Inflammatory macrophage treated with lipopolysaccharide for 4 hours (primary cell): ENCODE measurements at regions not wholly inside any gene's neighbourhood (a gene's known extent, or its start where the extent isn't known, plus 50 kb on each side); places are given as distances from the start of the nearest gene placed in this dataset.
A peak's percentile ranks its signal among the peaks of the same experiment; 100 is the strongest.
"Not testable (repeated sequence)": the region's sequence is repeated elsewhere in the genome, so short reads cannot be mapped to it uniquely, and the experiment has no call there.

Experiments used
- DNase-seq: peaks from one replicate; pipeline ENCODE4 v3.0.0-alpha.2; 2020

DNA sequence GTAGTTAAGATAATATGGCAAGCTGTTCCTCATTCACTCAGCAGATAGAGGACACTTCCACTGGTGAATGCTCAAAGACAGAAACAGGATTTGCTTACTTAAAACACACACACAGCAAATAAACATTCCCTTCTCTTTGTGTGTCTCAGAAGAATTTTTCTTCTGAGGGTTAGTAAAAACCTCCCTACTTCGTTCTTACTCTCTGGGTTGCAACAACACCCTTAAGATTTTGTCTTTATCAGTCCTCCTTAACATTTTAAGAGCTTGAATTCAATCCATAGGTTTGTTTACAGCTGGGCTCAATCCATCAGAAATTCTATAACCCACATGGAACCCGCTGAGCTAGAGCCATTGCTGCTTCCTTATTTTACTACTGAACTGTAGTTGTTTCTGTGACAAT lies 237.4 kb upstream of the PIK3R1 start:
- DNase-seq, result no peak

DNA sequence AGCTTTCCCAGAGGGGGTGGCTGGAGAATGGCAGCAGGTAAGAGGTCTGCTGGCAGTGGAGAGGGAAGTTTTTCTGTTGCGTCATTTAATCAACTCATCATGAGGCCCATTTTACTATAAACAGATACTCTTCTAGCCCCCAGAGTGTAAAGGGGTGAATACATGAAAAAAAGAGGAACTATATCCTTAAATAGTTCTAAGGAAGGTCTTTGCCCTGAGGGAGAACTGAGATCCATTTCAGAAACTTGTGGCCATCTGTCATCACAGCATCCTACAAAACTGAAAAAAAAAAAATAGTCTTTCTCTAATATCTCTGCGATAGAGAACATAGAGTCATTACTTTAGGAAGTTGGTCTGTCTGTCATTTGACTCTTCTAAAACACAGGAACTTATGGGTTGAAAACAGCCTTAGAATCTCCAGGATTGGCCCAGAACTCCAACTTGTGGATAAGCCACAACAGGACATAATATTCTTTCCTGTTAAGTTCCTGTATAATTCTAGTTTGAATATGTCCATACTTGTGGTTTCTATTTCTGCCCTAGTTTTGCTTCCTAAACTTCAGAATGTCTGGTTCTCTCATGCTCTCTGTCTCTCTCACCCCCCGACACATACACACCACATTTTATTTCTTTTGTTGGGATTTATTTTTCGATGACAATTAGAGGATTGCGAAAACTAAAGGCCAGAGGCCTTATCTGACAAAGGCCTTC lies 238.5 kb upstream of the PIK3R1 start:
- DNase-seq, result peak; percentile 62

DNA sequence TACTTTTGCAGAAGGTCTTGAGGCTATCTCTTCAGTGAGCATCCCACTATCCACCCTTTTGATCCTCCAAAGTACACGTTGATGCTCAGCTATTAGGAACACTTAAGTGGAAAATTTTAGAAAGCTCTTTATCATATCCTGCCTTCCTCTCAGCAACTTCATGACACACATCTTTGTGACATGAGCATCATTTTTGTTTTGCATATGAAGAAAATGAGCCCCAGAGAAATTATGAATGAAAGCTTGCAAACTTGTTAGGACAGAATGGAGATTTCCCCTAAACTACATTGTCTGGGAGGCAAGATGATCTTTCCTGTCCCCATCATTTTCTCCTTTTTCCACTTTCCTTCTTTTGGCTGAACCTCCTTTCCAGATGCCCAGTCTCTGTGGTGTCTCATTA lies 239.4 kb upstream of the PIK3R1 start:
- DNase-seq, result peak; percentile 45

DNA sequence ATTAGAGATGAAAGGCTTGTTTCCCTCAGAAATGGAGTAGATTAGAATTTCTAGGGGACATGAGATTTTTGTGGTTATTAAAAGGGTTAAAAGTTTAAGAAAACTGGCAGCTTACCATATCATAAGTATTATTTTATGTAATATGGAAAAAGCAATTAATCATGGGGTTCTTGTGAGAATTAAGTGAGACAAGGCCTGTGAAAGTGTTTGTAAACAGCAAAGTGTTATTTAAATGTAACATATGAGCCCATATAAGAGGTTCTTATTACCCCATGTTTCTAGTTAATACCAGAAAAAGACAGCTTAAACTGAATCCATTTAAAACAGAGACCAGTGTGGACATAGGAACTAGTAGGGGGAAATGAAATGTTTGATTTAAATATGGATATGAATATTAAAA lies 241.1 kb upstream of the PIK3R1 start:
- no peak for DNase-seq

DNA sequence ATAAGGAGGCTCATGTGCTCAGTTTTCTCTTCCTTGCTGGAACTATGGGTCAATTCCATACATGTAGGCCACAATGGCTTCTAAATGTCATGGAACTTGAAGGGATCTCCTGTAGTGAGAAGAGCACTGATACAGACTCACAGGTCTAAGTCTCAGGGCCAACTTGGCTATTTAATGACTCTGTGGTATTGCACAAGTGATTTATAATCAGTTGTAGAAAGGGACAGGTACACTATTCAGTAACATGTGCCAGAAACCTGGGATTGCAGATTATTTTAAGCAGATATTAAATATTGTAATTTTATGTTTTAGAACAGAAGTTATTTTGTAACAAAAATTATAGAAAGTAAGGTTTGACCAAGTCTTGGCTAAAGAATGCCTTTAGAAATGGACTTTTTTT lies 241.5 kb upstream of the PIK3R1 start:
- DNase-seq, result no peak

DNA sequence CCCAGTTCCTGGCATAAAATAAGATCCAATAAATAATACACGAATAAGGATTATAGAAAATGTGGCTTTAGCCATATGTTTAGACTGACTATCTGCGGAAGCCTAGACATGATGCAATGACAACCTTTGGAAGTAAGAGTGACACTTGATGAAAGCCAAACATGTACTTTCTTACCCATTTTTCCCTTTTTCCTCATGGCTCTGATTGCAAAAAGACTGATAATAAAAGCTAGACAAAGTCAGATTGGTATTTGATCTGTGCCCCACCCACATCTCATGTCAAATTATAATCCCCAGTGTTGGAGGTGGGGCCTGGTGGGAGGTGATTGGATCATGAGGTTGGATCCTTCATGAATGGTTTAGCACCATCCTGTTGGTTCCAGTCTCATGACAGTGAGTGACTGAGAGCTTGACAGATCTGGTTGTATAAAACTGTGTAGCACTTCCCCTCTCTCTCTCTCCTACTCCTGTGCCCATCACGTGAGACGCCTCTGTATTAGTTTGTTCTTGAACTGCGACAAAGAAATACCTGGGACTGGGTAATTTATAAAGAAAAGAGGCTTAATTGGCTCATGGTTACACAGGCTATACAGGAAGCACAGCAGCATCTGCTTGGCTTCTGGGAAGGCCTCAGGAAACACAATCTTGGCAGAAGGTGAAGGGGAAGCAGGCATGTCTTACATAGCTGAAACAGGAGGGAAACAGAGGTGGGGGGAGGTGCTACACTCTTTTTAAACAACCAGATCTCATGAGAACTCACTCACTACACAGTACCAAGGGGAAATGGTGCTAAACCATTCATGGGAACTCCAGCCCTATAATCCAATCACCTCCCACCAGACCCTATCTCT lies 243.4 kb upstream of the PIK3R1 start:
- DNase-seq, result peak; percentile 39

DNA sequence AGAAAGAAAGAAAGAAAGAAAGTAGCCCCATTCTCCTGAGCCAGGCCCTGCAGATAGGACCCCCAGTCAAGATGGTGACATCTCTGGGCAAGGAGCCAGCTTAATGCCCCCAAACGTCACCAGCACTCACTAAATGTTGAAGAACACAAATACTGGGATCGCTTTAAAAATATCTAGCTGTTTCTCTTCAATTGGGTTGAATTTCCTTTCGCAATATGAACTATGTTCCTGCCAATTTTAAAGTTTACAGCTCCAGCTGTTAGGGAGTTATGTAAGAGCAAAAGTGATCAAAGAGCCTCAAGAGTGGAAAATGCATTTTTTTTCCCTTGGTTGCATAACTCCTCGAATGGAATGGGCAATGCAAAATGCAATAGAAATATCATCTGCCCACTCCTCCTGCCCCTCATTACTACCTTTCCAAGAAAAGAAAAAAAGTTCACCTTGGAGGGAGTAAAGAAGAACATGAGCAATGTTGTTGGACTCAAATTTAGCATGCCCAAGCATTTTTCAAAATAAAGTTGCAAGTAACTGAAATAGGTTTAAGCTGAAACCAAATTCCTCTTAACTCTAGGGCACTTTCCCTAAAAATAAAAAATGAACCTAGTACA lies 244.2 kb upstream of the PIK3R1 start:
- peak; percentile 58 for DNase-seq

DNA sequence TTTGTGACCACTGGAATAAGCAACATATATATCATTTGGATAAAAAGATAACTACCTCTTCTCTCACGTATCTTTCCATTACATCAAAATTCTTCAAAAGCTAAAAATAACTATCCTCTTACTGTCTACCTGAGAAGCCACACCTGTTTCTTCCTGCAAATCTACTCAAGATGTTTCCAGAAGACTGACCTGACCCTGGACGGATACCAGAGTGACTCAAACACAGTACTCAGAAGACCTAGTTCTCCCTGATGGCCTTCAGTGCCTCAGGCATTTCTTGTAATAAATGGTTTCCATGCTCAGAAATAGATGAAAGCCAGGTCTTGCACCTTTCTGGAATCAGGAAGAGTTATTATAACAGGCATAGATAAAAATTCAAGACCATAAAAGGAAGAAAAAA lies 245.9 kb upstream of the PIK3R1 start:
- DNase-seq, result no peak

DNA sequence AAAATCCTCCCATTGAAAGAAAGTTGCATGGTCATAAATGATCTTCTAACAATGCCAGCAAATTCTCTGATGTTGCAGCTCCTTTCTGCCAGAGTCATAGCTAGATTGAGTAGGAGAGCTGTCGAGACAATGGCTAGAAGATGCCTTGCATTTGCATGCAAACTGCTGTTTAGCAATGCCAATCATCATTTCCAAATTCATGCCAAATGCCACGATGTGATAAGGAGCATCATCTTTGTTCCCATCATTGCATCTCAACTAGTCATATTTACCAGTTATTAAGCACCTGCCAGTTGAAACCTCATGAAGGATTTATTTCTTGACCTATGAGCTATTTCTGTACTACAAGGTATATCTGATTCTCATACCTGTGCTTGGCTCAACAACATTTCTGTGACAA lies 246.4 kb upstream of the PIK3R1 start:
- DNase-seq, result no peak

DNA sequence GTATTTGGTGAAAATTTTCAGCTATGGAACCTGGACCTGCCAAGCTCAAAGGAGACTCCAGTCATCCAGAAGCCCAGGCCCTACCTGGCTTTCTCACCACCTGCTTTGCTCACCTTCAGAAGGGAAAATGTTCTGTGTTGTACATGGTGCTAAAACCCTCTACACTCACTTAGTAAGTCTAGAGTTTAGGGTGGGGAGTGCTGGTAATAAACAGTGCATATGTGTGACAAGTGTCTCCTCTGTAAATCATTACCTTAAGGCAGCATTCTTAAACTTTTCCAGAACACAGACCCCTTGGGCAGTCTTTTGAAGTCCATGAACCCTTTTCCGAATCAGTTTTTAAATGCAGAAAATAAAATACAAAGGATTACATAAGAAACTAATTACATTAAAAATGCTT lies 248.8 kb upstream of the PIK3R1 start:
- no peak for DNase-seq

DNA sequence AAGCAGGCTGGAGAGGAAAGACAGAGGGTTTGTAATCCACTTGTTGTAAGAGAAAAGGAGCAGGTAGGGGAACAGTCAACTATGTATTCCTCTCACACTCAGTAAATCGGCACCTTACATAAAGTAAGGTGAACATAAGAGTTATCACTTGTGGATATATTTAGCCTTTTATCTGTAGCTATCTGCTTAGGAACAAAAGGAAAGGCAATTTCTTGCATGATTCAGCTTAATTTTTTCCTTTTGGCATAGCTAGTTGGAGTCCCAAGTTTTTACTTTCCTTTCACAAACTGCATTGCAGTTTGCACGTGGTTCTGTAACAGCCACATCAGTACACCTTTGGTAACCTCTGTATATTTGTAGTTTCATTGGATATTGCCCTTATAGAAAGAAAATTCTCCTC lies 250.9 kb upstream of the PIK3R1 start:
- no peak for DNase-seq

DNA sequence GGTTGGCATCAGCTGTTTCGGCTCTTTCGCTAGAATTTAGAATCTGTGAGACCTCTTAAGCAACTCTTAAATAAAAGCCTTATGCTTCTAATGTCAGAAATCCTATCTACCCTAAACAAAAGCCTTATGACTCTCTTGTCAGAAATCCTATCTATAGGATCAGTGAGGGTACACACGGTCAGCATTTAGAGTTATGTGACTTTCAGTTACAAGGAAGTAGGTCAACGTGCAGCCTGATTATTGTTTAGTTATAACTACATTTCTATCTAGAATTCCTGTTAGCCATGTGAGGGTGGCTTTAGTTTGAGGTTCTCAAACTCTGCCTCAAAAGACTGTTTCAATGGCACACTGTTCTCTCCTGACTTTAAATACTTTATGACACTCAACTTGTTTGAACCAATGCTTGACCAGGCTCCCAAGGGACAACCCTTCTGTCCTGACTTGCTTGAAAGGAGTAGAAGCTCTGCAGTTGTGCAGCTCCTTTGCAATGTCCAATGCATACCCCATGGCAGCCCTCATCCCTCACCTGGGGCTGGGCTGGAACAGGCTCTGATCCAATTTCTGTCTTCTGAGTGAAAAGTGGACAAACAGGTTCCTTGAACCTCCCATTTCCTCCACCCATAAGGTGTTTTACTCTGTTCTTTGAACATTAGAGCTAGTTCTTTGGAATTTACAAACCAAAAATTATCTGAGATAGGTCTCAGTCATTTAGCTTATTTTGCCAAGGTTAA lies 251.6 kb upstream of the PIK3R1 start:
- no peak for DNase-seq

DNA sequence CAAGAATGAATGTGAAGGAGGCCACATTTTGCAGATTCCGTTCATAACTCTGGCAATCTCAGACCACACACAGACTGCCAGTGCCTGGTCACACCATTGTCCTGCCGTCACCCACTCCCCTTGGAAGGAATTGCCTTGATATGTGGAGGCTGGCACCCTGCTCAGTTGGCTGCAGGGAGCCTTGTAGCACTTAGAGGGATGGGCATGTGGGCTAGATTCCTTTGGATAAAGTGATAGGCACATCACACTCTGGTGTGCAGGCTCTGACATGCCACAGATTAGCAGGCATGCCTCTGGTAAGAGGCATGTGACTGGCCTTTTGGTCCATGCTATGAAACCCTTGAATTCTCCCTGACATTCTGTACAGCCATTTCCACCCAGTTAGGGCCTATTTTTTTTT lies 254.6 kb upstream of the PIK3R1 start:
- no peak for DNase-seq

DNA sequence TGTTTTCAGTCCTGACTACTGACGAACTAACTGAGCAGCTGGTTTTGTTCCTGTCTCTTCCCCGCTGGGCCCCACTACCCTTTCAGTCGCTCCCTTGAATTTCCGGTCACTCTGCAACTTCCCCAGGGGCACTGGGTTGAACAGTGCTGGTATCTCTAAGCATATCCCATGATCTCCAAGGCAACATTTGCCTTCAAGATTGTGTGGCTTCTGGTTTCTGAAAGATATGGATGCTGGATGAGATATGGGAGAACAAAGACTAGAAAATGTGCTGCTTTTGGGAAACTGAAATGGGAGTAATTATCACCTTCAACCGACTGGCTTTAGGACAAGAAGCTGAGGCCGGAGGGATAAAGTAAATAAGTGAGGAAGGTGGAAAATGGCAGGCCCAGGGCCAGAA lies 258.2 kb upstream of the PIK3R1 start:
- DNase-seq, result no peak

DNA sequence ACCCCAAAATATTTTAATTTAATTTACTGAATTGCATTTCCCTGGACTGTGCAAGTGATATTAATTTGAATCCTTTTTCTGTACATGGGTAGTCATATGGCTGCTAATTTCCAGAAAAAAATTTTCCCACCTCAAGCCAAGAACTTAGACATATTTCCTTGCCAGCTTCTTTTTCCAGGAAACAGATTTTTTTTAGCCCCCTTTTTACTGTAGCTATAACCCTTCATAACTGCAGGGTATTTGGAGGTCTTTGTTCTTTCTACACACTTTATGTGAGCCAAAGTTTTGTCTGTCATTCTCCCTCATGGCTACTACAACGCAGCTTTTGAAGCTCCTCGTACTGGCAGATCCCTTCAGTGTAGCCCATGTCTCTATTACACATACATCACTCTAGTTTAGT lies 261.2 kb upstream of the PIK3R1 start:
- no peak for DNase-seq

DNA sequence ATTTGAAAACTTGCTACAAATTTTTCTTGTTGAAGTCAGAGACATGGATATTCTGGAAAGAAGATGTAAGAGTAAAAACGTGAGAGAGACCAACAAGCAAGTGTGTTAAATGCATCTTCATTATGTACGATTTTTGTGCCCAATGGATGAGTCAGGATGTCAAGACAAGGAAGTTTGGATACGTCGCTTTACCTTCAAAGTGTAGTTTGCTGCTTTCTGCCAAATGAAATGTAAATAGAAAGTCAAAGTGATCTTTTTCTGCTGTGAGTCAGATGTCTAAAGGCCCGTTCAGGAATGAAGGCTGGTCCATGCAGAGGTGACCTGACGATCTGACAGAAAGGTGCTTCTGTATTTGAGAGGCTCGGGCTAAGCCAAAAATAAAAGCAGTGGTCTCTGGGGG lies 273.1 kb upstream of the PIK3R1 start:
- DNase-seq, result no peak

DNA sequence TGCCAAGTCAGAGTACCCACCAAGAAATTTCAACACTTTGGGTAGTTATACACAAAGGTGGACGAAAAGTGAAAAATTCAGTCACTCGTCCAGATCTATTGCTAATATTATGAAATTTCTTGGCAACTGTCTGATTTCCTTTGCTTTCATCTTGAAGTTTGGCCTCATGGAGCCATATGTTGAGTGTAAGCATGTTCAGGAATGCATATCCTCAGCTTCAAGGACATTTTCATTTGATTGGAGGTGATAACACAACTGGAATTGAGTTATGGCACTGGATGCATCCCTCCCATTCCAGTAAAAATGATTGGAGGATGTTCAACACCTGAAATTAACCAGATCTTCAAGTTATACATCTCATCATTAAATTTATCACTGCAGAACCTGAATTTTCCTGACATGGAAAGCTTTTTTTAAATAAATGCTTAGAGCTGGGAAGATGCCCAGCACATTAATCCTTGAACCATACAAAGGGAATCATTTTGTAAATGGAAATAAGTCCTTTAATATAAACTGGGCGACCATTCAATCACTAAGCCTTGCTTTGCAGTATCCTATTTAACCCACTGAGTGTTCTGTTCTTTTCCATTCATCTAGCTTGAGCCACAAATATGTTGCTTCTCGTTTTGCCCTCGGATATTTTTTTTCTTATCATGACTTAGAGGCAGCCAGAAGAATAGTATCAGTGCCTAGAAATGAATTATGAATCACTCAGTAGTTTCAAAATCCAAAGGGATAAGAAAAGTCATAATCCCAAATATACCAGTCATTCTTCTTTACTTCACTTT lies 273.7 kb upstream of the PIK3R1 start:
- DNase-seq, result no peak

DNA sequence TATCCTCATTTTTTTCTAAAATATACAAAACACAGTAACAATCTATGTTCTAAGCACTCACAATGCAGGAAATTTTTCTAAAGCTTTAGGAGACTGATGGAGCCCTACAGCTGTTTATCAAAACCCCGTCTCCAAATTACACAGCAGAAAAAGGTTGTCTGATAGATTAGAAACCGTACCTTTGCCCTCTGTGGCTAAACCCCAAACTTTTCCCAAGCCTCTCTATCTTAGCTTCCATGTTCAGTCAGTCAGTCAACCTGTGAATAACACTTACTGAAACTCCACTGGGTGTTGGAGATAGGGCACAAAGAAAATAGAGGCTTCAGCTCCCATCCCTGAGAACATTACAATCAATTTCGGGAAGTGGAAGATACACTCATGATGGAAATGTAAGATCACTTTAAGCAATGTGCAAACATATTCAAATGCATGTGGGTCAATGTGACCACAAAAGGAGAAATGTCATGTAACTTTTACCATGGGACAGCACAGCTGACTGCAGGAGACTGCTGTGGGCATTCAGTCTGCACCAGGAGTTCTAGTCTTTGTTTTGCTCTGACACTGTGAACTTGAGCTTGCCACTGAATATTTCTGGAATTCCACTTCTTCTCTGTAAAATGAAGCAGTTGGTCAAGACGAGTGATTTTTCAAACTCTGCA lies 279.5 kb upstream of the PIK3R1 start:
- DNase-seq, result peak; percentile 78

DNA sequence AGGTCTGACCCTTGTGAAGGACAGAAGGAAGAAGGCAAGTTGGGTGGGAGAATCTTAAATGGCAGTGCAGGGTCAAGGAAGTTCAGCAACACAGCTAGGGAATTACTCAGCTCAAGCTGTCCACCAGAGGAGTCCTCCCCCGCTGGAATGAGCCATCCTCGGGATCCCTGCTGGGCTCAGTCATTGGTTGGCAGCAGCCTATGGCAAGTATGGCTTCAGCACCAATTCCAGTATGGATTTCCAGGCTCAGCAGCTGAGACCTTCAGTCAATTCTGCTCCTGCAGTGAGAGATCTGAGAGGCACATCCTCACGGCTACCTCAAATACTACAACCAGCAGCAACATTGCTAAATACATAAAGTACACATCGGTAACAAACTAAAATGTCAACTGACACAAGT lies 280.6 kb upstream of the PIK3R1 start:
- no peak for DNase-seq

DNA sequence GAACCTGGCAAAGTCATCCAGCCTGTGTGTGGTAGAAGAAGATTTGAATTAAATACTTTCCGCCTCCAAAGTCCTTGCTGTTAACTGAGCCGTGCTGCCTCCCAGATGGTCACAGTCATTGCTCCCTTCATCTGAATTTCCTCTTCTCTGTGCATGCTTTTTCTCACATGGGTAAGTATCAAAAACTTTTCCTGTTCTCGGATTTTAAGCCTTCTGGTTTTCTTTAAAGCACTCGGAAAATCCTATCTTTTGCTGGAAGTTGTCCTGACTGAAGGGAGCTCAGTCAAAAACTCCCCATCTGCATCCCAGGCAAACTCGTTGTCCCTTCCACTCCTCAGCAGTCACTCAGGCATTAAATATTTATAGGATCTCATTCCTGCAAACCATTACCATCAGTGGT lies 290.0 kb upstream of the PIK3R1 start:
- DNase-seq, result no peak

DNA sequence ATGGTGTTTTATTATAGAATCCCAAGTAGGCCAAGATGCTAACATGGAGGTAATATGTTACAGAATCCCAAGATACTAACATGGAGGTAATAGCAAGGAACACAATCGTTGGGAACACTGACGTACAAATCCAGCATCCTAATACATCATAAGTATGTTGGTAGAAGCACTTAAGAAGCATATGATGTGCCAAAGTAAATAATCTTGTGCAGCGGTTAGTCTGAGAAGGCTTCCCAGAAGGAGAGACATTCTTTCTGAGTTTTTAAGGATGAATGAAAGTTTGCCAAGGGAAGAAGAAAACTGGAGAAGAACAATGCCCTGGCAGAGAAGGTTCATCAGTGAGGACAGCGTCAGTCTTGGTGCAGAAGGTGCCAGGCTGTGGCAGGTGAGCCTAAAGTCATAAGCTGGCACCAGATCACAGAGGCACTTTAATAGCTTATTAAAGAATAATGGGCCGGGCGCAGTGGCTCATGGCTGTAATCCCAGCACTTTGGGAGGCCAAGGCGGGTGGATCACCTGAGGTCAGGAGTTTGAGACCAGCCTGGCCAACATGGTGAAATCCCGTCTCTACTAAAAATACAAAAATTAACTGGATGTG lies 294.5 kb upstream of the PIK3R1 start:
- no peak for DNase-seq

DNA sequence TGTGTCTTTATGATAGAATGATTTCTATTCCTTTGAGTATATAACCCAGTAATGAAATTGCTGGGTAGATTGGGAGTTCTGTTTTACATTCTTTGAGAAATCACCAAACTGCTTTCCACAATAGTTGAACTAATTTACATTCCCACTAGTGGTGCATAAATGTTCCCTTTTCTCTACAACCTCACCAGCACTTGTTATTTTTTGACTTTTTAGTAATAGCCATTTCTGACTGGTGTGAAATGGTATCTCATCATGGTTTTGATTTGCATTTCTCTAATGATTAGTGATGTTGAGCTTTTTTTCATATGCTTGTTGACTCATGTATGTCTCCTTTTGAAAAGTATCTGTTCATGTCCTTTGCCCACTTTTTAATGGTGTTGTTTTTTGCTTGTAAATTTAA lies 296.0 kb upstream of the PIK3R1 start:
- not testable (repeated sequence) for DNase-seq
